PC-3 (cell line): ENCODE measurements at regions not wholly inside any gene's neighbourhood (a gene's known extent, or its start where the extent isn't known, plus 50 kb on each side); places are given as distances from the start of the nearest gene placed in this dataset.
A peak's percentile ranks its signal among the peaks of the same experiment; 100 is the strongest.

Experiments used
- ATAC-seq: fragments of 200-7000 bp; cut with Tn5 transposase; 2 replicates; pipeline ENCODE4 v1.9.1; 2020; ENCODE audit warnings: mild to moderate bottlenecking, moderate library complexity
- BruUV-seq: library from RNA; stranded (reverse); fragments of 400-500 nt; replicated peaks from 2 replicates; lab custom pipeline; 2021; lab: Mats Ljungman, UMichigan
- CTCF ChIA-PET: fragments of 300-600 bp; sonication (Branson Sonifier 250); formaldehyde crosslinking; loops from one replicate; lab custom pipeline; 2022; ENCODE audit warnings: antibody characterized with exemption; lab: Charles Lee
- POLR2A ChIA-PET: fragments of 300-600 bp; sonication (Branson Sonifier 250); formaldehyde crosslinking; loops from one replicate; lab custom pipeline; 2022; ENCODE audit warnings: antibody characterized with exemption; ENCODE audit not compliant: unreplicated experiment; lab: Charles Lee
- DNase-seq: peaks from one replicate; pipeline ENCODE4 v3.0.0-alpha.2; 2015
- H2AFZ ChIP-seq: fragments of 300-600 bp; sonication (generic); 2 replicates; pipeline ENCODE4 v1.6.0; 2016; ENCODE audit warnings: antibody characterized with exemption, low read length
- H3F3A ChIP-seq: fragments of 300-600 bp; sonication (generic); one replicate; pipeline ENCODE4 v1.6.0; 2017; ENCODE audit warnings: antibody characterized with exemption, low read length, control low read depth, mild to moderate bottlenecking; ENCODE audit not compliant: unreplicated experiment
- H3K27ac ChIP-seq: fragments of 300-600 bp; sonication (generic); 2 replicates; pipeline ENCODE4 v1.5.1; 2016; ENCODE audit warnings: mild to moderate bottlenecking, low read length
- H3K27me3 ChIP-seq: fragments of 300-600 bp; sonication (generic); 2 replicates; pipeline ENCODE4 v1.6.1; 2016; ENCODE audit warnings: low read length, mixed read lengths
- H3K36me3 ChIP-seq: fragments of 300-600 bp; sonication (generic); 2 replicates; pipeline ENCODE4 v1.6.1; 2016; ENCODE audit warnings: low read depth, mixed run types, low read length, mixed read lengths
- H3K4me1 ChIP-seq: fragments of 300-600 bp; sonication (generic); 2 replicates; pipeline ENCODE4 v1.5.1; 2016; ENCODE audit warnings: low read length; ENCODE audit not compliant: insufficient read depth
- H3K4me2 ChIP-seq: fragments of 300-600 bp; sonication (generic); 2 replicates; pipeline ENCODE4 v1.6.0; 2016; ENCODE audit warnings: low read length
- H3K4me3 ChIP-seq: fragments of 300-600 bp; sonication (generic); 2 replicates; pipeline ENCODE4 v1.5.1; 2016; ENCODE audit warnings: mild to moderate bottlenecking, low read length, mixed read lengths
- H3K79me2 ChIP-seq: fragments of 300-600 bp; sonication (generic); 2 replicates; pipeline ENCODE4 v1.6.1; 2017; ENCODE audit warnings: low read length, mixed read lengths
- H3K9ac ChIP-seq: fragments of 300-600 bp; sonication (generic); 2 replicates; pipeline ENCODE4 v1.6.0; 2016; ENCODE audit warnings: mild to moderate bottlenecking, low read length
- H3K9me2 ChIP-seq: fragments of 300-600 bp; sonication (generic); replicated peaks from 2 replicates; pipeline ENCODE4 v1.6.1; 2016; ENCODE audit warnings: mixed run types, low read length, mixed read lengths
- H3K9me3 ChIP-seq: fragments of 300-600 bp; sonication (generic); 2 replicates; pipeline ENCODE4 v1.6.1; 2016; ENCODE audit warnings: low read length, mixed read lengths
- H4K20me1 ChIP-seq: fragments of 300-600 bp; sonication (generic); 2 replicates; pipeline ENCODE4 v1.6.1; 2016; ENCODE audit warnings: low read length, mixed read lengths
- CTCF ChIP-seq: fragments of 300-600 bp; sonication (generic); conservative IDR thresholded peaks from 2 replicates; pipeline ENCODE4 v1.5.1; 2017; ENCODE audit warnings: antibody characterized with exemption, low read depth, mild to moderate bottlenecking, low read length
- EZH2 ChIP-seq: fragments of 300-600 bp; sonication (generic); IDR thresholded peaks from one replicate; pipeline ENCODE4 v1.6.1; 2017; ENCODE audit warnings: antibody characterized with exemption, mild to moderate bottlenecking, low read length; ENCODE audit not compliant: unreplicated experiment
- EZH2phosphoT487 ChIP-seq: fragments of 300-600 bp; sonication (generic); IDR thresholded peaks from 2 replicates; pipeline ENCODE4 v1.6.1; 2018; ENCODE audit warnings: mild to moderate bottlenecking, antibody characterized with exemption, low read length, borderline replicate concordance
- intact Hi-C: fragments of 100-400 bp; cut with micrococcal nuclease; formaldehyde crosslinking; loops from 2 replicates; pipeline ENCODE4 v1.9.0; 2023

- BruUV-seq: no TSS peak
These were observed 95.0 kb upstream of the GADL1 start for GRCh38 chr3:30989276-30990030.

GRCh38 chr3:30996467-30996866, 102.0 kb upstream of the GADL1 start:
- no peaks in the 10 kb centered on the region for H3K36me3 ChIP-seq
- POLR2A ChIA-PET: interaction anchor here (0.7 kb wide), 1 partner anchor 141 kb away, joined by 7 read pairs; no protein-coding TSS in a partner anchor
- no peak overlapping the region for H3K9ac ChIP-seq
- DNase-seq (no peak), ATAC-seq (peak; percentile 53; the same call in 1 of the 2 replicates)
- no TSS peak for BruUV-seq
- no peaks in the 10 kb centered on the region for H4K20me1 ChIP-seq
- no peaks in the 10 kb centered on the region for H3K79me2 ChIP-seq
- H3K4me2 ChIP-seq: no peak overlapping the region
- TF ChIP-seq EZH2phosphoT487: no peak
- no peak for TF ChIP-seq EZH2
- TF ChIP-seq CTCF: no peak
- no peak overlapping the region for H3K27ac ChIP-seq
- no peaks in the 10 kb centered on the region for H3K9me3 ChIP-seq
- peak overlapping the region; percentile 5; the same call in 1 of the 2 replicates for H2AFZ ChIP-seq
- CTCF ChIA-PET: no interaction called here
- intact Hi-C loops: no loop called here
- H3K27me3 ChIP-seq: no peaks in the 10 kb centered on the region
- H3K9me2 ChIP-seq: no peaks in the 10 kb centered on the region
- H3K4me1 ChIP-seq: no peaks in the 10 kb centered on the region
- no peak overlapping the region for H3K4me3 ChIP-seq
- no peaks in the 10 kb centered on the region for H3F3A ChIP-seq

More at GRCh38 chr3:30989276-30990030, 95.0 kb upstream of the GADL1 start:
- Histone ChIP-seq H4K20me1 (no peaks in the 10 kb centered on the region), H3K9me2 (no peaks in the 10 kb centered on the region), H3K27me3 (no peaks in the 10 kb centered on the region), H3F3A (no peaks in the 10 kb centered on the region), H2AFZ (no peak overlapping the region), H3K9ac (no peak overlapping the region), H3K9me3 (no peaks in the 10 kb centered on the region), H3K4me1 (no peaks in the 10 kb centered on the region), H3K36me3 (no peaks in the 10 kb centered on the region), H3K4me3 (no peak overlapping the region), H3K27ac (no peak overlapping the region), H3K79me2 (no peaks in the 10 kb centered on the region), H3K4me2 (no peak overlapping the region)
- TF ChIP-seq EZH2phosphoT487 (no peak), EZH2 (no peak), CTCF (no peak)
- ATAC-seq: no peak
- ChIA-PET CTCF (no interaction called here), POLR2A (no interaction called here)
- DNase-seq: no peak
- intact Hi-C loops: no loop called here

GRCh38 chr3:31002730-31003129, 108.3 kb upstream of the GADL1 start:
- H3K79me2 ChIP-seq: no peaks in the 10 kb centered on the region
- no peaks in the 10 kb centered on the region for H3K9me3 ChIP-seq
- no peak overlapping the region for H3K4me3 ChIP-seq
- no peaks in the 10 kb centered on the region for H3K36me3 ChIP-seq
- no peak for ATAC-seq
- intact Hi-C loops: no loop called here
- no peaks in the 10 kb centered on the region for H3K9me2 ChIP-seq
- no peak overlapping the region for H3K27ac ChIP-seq
- TF ChIP-seq EZH2phosphoT487: no peak
- no peak for TF ChIP-seq CTCF
- no peak for TF ChIP-seq EZH2
- H3K9ac ChIP-seq: no peak overlapping the region
- no peaks in the 10 kb centered on the region for H3F3A ChIP-seq
- BruUV-seq: no TSS peak
- no peak for DNase-seq
- no peaks in the 10 kb centered on the region for H3K4me1 ChIP-seq
- no peak overlapping the region for H3K4me2 ChIP-seq
- H4K20me1 ChIP-seq: no peaks in the 10 kb centered on the region
- ChIA-PET CTCF (no interaction called here), POLR2A (no interaction called here)
- H2AFZ ChIP-seq: no peak overlapping the region
- no peaks in the 10 kb centered on the region for H3K27me3 ChIP-seq
